ENCODE measurements at regions not wholly inside any gene's neighbourhood (a gene's known extent, or its start where the extent isn't known, plus 50 kb on each side); places are given as distances from the start of the nearest gene placed in this dataset.

DNA sequence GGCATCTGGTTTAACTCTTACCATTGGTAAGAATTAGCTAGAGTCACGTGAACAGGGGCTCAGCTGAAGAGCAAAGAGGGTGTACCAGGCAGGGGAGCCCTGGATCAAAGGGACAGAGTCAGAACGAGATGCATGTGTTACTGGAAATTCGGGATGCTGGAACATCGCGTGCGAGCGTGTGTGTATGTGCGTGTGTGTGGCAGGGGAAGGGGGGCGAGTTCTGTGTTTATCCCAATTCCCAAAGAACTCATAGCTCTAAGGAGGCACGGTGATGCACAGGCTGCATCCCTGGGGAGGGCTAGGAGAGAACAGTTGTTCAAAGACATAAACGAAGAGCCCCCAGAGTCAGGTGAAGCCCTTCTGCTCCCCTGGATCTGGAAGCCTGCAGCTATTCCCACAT is 353.3 kb downstream of the GADD45G start:
- DNase-seq (ENCODE audit: low read depth in 3 of 3) = no peak

DNA sequence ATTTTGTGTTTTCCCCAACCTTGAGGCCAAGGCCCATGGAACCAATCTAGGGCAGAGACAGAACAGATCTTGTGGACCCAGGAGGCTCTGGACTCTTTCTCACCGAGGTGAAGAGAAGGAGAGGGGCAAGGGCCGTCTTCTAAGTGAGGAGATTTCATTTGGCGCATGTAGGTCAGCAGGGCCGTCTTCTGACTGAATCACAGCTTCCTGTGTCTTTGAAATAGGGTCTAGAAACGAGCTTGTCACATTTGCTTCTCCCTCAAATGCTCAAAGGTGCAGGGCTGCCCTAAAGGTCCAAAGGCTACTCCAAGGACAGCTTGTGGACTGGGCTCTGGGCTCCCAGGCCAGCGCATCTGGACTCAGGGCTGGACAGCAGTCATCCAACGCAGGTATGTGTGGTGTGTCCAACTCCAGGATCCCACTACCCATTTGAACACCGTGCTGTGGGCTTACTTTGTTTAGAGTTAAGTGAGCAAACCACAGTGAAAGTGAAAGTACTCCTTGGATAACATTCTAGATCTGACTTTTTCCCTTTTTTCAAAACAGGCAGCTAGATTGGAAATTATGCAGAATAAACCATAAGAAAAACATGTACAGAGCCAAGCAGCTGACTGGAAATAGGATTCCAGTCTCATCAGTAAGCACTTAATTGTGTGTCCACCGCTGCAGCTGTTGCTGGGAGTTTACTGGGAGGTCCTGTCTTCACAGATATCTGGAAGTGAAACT is 357.0 kb downstream of the GADD45G start:
- no peak for DNase-seq (ENCODE audit: low read depth in 3 of 3)

DNA sequence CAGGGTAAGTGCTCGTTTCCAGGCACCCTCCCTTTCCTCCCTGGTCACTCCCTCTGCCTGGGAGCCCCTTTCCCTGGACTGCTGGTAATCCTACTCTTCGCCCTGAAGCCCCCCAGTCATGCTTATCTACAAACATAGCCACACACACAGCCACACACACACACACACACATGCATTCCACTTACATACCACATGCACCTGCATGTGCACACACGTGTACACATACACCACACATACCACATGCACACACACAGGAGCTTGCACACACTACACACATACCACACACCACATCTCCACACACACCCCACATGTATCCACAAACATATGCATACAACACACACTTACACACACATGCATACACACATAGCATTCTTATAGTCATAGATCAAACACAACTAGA is 358.5 kb downstream of the GADD45G start:
- DNase-seq (ENCODE audit: low read depth in 3 of 3) = no peak

DNA sequence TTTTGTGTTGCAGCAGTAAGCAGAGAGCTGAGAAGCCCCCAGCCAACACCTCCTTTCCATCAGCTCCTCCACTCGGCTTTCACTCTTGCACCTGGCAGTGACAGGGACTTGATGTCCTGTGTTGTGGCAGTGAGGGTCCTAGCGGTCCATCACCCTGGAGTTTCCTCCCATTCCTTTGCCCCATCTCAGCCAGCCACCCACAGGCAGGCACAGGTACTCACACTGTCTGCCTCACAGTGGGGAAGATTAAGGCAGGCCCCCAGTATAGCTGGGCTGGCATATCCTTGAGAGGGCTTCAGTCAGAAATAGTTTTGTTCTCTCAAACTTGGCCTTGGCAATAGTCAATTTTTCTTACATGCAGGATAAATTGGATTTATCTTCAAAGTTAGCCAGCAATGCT is 362.7 kb downstream of the GADD45G start:
- DNase-seq (ENCODE audit: low read depth in 3 of 3) = no peak

DNA sequence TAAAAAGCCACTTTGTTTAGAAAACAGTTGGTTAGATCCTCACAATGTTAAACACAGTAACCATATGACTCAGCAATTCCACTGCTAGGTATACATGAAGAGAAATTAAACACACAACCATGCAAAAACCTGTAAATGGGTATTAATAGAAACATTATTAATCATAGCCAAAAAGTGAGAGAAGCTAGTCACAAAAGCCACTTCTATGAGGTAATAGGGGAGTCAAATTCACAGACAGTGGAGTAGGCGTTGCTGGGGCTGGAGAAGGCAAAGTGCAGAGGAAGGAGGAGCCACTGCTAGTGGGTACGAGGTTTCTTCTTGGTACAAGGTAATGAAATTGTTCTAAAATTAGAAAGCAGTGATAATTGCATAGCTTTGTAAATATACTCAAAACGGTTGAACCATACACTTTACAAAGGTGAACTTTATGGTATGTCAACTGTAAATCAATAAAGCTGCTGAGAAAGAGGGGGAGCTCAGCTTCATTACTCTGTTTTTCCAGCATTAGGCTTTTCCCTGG is 364.4 kb downstream of the GADD45G start:
- no peak for DNase-seq (ENCODE audit: low read depth in 3 of 3)

DNA sequence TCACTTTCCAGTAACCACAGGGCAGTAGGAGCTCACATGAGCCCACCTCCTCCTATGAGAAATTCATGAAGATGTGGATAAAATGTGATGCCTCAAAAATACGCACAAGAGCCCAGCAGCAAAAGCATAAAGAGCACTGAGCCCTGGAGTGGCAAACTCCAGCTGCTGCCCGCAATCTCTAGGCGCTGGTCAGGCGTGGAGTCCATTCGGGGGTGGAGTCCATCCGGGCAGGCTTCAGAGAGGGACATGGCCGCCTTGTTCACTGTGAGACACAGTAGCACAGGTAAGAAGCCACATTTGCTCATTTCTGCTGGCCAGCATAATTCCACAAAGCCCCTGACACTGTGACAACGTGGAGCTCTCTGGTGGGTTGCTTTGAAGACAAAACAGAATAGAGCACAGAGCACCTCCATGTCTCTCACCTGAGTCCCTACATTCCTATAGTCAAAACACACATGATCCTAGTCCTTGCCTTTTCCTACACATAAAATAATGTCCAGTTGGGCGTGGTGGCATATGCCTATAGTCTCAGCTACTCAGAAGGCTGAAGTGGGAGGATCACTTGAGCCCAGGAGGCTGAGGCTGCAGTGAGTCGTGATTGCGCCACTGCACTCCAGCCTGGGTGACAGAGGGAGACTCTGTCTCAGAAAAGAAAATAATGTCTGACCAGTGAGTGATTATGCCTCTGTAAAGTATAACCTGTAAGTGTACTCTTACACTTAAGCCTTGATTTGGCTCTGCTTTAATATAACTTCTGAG is 365.2 kb downstream of the GADD45G start:
- no peak for DNase-seq (ENCODE audit: low read depth in 3 of 3)

DNA sequence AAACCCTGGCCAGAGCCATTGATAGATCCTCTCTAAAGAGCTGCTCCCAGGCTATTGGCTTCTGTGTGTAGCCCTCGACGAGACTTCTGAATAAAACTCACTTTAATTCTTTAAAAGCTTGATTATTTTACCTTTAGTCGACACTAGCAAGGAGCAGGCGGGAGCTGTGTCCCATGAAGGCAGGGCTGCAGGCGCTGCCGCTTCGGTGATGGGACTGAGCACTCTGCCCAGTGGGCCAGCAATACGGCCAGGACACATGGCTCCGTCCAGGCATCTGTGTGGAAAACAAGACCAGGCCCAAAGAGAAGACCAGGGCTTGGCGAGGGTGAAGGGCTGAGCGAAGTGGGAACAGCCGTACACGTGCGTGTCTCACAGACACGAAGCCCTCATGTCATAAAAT is 365.9 kb downstream of the GADD45G start:
- DNase-seq (ENCODE audit: low read depth in 3 of 3) = no peak

DNA sequence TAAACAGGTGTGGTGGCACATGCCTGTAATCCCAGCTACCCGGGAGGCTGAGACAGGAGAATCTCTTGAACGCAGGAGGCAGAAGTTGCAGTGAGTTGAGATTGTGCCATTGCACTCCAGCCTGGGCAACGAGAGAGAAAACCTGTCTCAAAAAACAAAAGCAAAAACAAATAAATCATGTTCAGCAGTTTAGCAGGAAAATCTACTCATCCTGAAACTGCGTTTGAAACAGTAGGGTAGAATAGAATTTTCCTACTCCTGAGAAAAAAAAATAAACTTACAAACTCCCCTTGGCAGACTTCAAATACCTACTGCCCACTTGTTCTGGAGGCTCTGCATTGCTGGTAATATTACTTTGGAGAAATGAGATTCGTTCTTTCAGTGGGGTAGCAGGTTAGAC is 367.7 kb downstream of the GADD45G start:
- no peak for DNase-seq (ENCODE audit: low read depth in 3 of 3)

DNA sequence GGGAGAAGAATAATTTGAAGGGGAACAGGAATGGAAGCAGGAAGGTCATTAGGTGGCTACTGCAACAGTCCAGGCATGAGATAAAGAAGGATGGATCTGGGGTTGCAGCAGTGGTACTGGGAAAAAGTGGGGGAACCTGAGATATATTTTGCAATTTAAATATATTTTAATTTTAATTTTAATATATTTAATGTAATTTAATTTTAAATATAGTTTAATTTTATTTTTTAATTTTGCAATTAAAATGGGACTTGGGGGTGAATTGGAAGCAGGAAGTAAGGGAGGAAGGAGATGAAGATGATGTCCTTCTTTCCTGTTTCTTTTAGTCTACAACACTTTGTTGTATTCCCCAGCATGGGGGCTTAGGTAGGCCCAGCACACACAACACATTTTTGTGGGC is 369.8 kb downstream of the GADD45G start:
- DNase-seq (ENCODE audit: low read depth in 3 of 3) = no peak

DNA sequence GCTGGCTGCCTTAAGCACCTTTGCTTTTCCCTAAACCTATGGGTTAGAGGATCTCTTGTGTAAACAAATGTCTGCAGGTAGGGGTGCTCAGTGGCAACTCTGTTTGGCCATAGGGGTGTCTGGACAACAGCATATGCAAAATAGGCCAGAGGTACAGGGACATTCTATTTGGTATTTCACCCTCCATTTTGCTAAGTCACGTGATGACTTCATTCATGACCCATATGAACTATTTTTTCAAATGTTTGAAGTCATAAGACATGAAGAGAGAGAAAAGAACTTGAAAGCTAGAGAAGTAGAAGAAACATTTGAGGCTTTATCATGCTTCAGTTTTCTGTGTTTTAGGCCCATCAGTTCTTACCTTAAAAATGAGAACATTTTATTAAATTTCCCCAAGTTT is 370.2 kb downstream of the GADD45G start:
- DNase-seq (ENCODE audit: low read depth in 3 of 3) = no peak

DNA sequence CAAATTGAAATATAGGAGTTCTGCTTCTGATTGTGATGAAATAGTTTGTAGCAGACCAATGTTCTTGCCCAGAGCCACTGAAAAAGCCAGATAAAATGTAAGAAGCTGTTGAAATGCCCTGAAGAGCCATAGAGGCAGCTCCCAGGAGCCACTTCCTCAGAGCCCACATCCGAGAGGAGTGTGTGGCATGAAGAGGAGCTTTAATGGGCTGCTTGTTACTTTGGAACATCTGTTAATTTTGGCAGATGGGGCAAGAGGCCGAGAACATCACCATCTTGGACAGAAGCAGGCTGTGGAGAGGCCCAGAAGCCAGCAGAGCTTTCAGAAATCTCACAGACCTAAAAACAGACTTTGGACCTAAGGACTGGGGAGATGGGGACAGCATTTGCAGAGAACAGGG is 370.8 kb downstream of the GADD45G start:
- DNase-seq (ENCODE audit: low read depth in 3 of 3) = no peak

DNA sequence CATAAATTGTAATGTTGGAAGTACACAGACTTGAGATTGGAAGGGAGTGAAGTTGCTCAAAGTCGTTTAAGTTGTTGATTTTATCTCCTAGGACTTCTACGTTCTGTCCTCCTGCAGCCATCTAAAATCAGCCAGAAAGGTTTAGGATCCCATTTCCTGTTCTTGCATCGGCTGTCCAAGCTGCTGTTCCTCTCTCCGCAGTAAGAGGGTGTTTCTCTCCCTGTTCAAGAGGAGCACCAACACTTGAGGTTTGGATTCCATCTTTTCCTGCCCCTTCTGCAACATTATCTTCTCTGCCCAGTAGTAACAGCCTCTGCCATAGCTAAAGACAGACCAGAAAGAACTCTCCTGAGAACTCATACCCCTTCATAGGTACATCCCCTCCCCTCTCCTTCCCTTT is 373.4 kb downstream of the GADD45G start:
- no peak for DNase-seq (ENCODE audit: low read depth in 3 of 3)

DNA sequence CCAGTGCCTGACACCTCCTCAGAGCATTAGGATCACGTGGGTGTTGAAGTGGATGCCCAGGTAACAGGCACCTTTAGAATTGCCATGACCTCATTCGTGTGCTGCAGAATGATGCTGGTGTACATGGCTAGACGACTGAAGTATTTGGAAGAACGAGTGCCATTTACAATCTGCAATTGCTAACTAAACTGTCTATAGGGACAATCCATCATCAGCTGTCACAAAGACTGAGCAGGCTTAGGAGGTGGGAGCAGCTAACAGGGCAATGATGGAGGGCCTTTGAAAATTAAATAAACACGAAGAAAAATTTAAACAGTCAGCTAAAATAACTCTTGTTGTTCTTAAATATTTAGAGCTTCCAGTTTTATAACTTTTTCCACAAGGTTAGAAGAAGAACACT is 375.8 kb downstream of the GADD45G start:
- no peak for DNase-seq (ENCODE audit: low read depth in 3 of 3)

DNA sequence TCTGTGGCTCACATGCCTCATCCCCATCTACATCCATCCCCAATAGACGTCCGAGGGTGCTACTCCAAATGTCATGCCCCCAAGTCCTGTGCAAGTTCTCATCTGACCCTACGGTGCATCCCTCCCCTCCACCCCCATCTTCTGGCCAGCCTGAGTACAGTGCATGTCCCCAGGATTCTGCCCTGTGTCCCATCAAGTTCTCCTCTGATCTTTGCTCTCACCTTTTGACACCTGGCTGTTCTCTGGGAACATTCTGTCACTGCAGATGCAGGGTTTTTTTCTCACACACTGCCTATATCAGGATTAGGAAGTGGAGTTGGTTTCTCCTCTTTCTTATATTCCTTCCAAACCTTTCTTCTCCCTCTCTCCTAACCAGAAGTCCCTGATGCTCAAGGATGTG is 377.2 kb downstream of the GADD45G start:
- DNase-seq (ENCODE audit: low read depth in 3 of 3) = no peak

DNA sequence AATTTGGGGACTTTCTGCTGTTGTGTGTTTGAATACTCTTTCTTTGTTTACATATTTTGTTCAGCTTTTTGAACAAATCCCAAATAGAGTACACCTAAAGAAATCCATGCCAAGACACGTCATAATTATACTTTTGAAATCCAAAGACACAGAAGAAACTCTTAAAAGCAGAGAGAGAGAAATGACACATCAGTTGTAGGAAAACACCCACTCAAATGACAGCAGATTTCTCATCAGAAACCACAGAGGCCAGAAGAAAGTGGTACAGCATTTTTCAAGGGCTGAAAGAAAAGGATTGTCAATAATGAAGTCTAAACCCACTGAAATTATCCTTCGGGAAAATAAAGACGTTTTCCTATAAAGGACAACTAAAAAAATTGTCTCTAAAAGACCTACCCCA is 378.6 kb downstream of the GADD45G start:
- DNase-seq (ENCODE audit: low read depth in 3 of 3) = no peak

DNA sequence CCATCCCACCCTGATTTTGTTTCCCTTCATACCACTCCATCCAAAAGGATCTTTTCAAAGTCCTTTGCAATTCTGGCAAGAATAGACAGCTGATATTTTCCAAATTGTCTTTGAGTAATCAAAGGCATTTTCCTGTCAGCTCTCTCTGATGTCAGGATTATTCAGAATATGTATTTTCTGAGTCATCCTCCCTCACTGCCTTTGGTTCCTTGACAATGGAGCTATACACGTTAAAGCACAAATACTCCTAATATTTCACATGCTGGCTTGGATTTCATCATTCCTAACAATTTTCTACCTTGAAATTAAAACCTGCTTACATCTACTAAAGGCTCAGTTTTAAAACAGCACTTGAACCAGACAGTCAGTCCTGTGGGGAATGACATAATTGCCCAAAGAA is 379.4 kb downstream of the GADD45G start:
- no peak for DNase-seq (ENCODE audit: low read depth in 3 of 3)

DNA sequence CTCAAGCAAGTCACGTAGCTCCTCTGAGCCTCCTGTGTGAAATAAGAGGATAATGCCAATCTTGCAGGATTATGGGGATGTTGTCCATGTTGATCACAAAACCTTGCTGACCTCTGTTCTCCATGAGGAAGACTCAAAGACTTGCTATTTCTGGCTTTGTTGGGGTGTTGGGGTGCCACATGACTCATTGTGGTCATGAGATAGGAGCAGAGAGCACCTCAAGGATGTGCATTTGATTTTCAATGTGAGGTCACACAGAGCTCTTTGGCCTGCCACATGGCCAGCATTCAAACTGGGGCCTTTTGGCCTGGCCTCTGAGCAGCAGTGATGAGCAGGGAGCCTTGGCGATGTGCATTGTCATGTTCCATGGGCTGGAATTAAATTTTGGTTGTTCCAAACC is 380.3 kb downstream of the GADD45G start:
- DNase-seq (ENCODE audit: low read depth in 3 of 3) = no peak

DNA sequence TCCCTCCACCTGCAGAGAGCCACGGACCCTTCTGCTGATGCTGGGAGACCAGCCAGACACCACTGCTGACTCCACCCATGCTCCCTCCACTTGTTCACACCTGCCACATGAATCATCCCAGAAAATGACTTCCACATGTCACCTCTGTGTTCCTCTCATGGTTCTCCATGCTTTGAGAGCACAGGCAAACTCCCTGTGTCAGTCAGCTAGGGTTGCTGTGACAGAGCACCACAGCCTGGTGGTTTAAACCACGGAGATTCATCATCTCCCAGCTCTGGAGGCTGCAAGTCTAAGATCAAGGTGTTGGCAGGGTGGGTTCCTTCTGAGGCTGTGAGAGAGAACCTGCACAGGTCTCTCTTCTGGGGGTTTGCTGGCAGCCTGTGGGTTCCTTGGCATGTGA is 381.4 kb downstream of the GADD45G start:
- DNase-seq (ENCODE audit: low read depth in 3 of 3) = no peak

DNA sequence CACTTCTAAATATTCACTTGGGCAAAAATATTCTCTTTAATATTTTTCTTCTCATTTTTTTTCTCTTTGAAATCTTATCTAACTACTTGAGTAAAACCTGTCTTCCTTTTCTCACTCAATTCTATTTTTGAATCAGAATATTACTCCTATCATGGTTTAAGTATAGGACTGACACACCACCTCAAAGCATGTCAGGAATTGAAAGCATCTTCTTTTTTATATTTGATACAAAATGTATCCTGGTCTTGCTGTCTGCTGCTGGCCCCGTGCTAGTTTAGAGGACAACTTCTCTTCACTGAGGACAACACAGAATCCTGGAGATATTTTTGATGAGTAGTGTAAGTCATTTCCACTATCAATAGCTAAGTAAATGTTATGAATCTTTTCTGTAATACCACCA is 383.6 kb downstream of the GADD45G start:
- no peak for DNase-seq (ENCODE audit: low read depth in 3 of 3)

DNA sequence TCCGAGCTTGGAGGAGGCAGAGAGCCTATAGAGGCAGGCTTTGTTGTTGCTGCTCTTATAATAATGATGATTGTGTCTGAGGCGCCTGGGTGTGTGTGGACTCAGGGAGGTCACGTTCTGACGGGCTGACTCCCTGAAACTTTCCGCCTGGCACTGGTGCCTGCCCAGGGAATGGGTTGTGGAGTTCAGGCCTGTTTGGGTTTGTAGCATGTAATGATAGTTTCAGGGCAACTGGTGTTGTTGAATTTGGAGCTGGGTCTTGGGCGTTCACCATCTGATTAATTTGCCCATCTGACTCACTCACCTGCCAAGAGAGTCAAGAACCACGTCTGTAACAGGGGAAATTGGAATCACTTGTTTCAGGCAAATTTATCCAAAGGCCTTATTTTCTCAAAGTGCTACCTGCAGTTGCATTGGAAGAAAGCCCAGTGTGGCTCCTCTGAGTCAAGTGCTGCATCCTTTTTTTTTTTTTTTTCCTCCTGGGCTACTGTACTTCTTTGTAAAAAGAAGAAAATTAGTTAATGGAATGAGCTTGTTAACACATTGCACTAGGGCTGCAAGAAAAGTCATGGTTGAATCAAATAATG is 386.5 kb downstream of the GADD45G start:
- no peak for DNase-seq (ENCODE audit: low read depth in 3 of 3)

DNA sequence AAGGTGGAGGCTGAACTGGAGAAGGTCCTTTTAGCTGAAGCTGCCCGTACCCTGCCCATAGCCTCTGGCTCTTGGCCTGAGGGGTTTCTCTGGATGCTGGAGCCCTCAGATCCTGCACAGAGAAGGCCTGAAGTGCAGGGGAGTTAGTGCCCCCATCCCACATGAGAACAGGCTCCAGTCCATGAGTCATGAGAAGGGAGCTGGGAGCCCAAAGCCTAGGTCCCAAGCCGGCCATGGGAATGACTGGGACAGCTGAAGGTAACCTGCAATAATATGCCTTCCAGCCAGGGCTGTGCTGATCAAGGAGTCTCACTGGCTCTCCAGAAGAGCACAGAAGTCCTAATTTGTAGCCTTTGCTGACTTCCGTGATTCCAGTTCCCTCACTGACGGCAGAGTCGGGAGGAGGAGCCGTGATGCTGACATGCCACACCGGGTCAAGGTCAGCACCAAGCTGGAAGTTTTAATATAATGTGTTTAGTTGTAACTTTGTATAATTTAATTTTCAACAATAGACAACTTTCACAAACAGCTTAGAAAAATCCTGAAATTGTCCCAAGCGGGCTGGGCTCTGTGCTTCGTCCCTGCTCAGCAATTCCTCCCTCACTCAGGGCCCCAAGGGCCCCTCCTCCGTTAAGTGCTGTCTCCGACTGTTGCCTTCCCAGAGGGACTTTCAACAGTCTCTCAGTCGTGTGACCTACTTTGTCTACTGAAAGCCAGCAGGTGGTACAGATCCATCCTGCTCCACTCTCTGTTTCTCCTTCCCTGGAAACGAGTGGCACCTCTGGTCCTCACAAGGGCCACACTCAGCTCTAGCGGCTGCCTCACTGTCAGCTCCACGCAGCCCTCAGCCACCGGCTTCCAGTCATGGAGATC is 387.8 kb downstream of the GADD45G start:
- no peak for DNase-seq (ENCODE audit: low read depth in 3 of 3)

All from stimulated activated CD4-positive, alpha-beta T cell treated with anti-CD3 and anti-CD28 coated beads, TNF-alpha, amount 100 ng/mL, for 4 hours (primary cell).